ENCODE measurements at regions not wholly inside any gene's neighbourhood (a gene's known extent, or its start where the extent isn't known, plus 50 kb on each side); places are given as distances from the start of the nearest gene placed in this dataset.

DNA sequence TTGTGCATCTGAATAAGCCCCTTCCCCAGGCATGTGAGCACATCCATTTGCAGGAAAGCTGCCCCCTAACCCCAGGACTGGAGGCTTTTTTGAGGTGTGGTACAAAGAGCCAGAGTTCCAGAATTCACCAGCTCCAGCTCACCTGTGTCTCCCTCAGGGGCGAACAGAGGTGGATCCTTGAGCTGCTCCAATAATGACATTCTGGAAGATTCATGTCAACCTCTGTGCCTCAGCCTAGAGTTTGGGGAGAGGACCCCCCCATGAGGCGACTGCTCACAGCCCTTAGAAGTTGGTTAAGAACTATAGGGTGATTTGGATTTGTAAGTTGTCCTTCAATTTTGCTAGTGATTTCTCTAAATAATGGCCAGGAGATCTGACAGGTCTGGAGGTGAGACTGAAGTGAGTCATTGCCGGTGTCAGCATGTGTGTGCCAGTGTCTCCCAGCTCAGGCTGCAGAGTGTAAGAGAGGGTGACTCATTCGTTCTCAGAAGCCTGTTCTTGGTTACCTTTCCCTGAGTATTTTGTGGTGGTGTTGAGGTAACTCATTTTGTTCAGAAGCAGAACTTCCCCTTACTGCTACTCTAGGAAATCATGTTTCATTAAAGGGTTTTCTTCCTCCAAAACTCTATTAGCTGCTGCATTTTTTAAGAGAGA lies 136.9 kb upstream of the TOPAZ1 start:
- TF ChIP-seq CTCF (IDR thresholded peaks at IDR 0.05) (no peak), POLR2AphosphoS5 (IDR thresholded peaks at IDR 0.05; ENCODE audit: low read depth, low read length) (no peak), SIN3A (IDR thresholded peaks at IDR 0.05; ENCODE audit: borderline replicate concordance, insufficient read depth, low read depth, low read length) (no peak), TCF7L2 (IDR thresholded peaks at IDR 0.05; ENCODE audit: low read depth, low read length) (no peak)
- TF ChIP-seq, protein P1, sequence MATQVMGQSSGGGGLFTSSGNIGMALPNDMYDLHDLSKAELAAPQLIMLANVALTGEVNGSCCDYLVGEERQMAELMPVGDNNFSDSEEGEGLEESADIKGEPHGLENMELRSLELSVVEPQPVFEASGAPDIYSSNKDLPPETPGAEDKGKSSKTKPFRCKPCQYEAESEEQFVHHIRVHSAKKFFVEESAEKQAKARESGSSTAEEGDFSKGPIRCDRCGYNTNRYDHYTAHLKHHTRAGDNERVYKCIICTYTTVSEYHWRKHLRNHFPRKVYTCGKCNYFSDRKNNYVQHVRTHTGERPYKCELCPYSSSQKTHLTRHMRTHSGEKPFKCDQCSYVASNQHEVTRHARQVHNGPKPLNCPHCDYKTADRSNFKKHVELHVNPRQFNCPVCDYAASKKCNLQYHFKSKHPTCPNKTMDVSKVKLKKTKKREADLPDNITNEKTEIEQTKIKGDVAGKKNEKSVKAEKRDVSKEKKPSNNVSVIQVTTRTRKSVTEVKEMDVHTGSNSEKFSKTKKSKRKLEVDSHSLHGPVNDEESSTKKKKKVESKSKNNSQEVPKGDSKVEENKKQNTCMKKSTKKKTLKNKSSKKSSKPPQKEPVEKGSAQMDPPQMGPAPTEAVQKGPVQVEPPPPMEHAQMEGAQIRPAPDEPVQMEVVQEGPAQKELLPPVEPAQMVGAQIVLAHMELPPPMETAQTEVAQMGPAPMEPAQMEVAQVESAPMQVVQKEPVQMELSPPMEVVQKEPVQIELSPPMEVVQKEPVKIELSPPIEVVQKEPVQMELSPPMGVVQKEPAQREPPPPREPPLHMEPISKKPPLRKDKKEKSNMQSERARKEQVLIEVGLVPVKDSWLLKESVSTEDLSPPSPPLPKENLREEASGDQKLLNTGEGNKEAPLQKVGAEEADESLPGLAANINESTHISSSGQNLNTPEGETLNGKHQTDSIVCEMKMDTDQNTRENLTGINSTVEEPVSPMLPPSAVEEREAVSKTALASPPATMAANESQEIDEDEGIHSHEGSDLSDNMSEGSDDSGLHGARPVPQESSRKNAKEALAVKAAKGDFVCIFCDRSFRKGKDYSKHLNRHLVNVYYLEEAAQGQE (IDR thresholded peaks at IDR 0.05; ENCODE audit: insufficient read depth in 1 of 2, low read depth in 2 of 2, low read length in 1 of 2), result no peak

Measured in Panc1 (cell line).